Gastrocnemius medialis (tissue), 4 donors: ENCODE measurements at regions not wholly inside any gene's neighbourhood (a gene's known extent, or its start where the extent isn't known, plus 50 kb on each side); places are given as distances from the start of the nearest gene placed in this dataset.

Experiments used
- CTCF ChIP-seq, 5 experiments: fragments of 450-650 bp in 3 of 5; fragments of 200-600 bp in 2 of 5; sonication (generic) in 2 of 5; IDR thresholded peaks in 4 of 5; conservative IDR thresholded peaks in 1 of 5; 1 replicate in 4 of 5; 2 replicates in 1 of 5; pipeline ENCODE4 v1.5.1; 2016 to 2019; ENCODE audit warnings: antibody characterized with exemption in 5 of 5, mild to moderate bottlenecking in 3 of 5, moderate library complexity in 3 of 5
- POLR2A ChIP-seq, 2 donors: fragments of 450-650 bp; IDR thresholded peaks; one replicate each; pipeline ENCODE4 v1.6.1; 2017; ENCODE audit warnings: antibody characterized with exemption in 2 of 2, mild to moderate bottlenecking in 2 of 2, moderate library complexity in 2 of 2

GRCh38 chr14:44663136-44663535 is 156.1 kb upstream of the FSCB start:
- TF ChIP-seq CTCF (IDR thresholded peaks at IDR 0.05 in 4 of 5, conservative IDR thresholded peaks at IDR 0.05 in 1 of 5): no peak
- no peak for TF ChIP-seq POLR2A (IDR thresholded peaks at IDR 0.05)
